HEK293 (cell line): ENCODE measurements at regions not wholly inside any gene's neighbourhood (a gene's known extent, or its start where the extent isn't known, plus 50 kb on each side); places are given as distances from the start of the nearest gene placed in this dataset.

ENCODE experiments used
- CTCF ChIA-PET: fragments of 350-600 bp; formaldehyde crosslinking; extraction: SDS; loops from one replicate; lab custom pipeline; 2021; ENCODE audit warnings: antibody characterized with exemption; lab: Yijun Ruan, JAX
- POLR2A ChIA-PET: fragments of 300-600 bp; formaldehyde crosslinking; extraction: SDS; loops from one replicate; lab custom pipeline; 2020; ENCODE audit warnings: antibody characterized with exemption, inconsistent platforms; lab: Yijun Ruan, JAX
- H3K27ac ChIP-seq: fragments of 200-500 bp; sonication (Bioruptor generic); 2 replicates; pipeline ENCODE4 v1.5.1; 2014; ENCODE audit warnings: low read depth, low read length, control low read depth, inconsistent platforms; ENCODE audit errors: extremely low read depth
- H3K36me3 ChIP-seq, 2 experiments: fragments of 200-500 bp in 1 of 2; sonication (Bioruptor generic) in 1 of 2; 1 replicate in 1 of 2; 2 replicates in 1 of 2; pipeline ENCODE4 v1.5.1; 2014 to 2017; ENCODE audit warnings: inconsistent platforms in 2 of 2, low read length in 2 of 2; ENCODE audit not compliant: control insufficient read depth in 2 of 2, insufficient read depth in 1 of 2
- H3K4me1 ChIP-seq: fragments of 200-500 bp; sonication (Bioruptor generic); 2 replicates; pipeline ENCODE4 v1.5.1; 2014; ENCODE audit warnings: mild to moderate bottlenecking, low read length, inconsistent platforms; ENCODE audit not compliant: control insufficient read depth, insufficient read depth
- H3K4me3 ChIP-seq: 2 replicates; pipeline ENCODE4 v1.5.1; 2011; ENCODE audit warnings: low read depth, mild to moderate bottlenecking, control low read depth, low read length, moderate library complexity
- H3K9me3 ChIP-seq: fragments of 200-500 bp; sonication (Bioruptor generic); 2 replicates; pipeline ENCODE4 v1.5.1; 2014; ENCODE audit warnings: low read depth, low read length, inconsistent platforms; ENCODE audit not compliant: control insufficient read depth, insufficient read depth
- GLIS2 ChIP-seq: fragments of 450-650 bp; formaldehyde crosslinking; IDR thresholded peaks from 2 replicates; pipeline ENCODE4 v1.5.1; 2016; ENCODE audit warnings: missing biosample characterization, missing genetic modification characterization
- KLF9 ChIP-seq: fragments of 450-650 bp; formaldehyde crosslinking; IDR thresholded peaks from 2 replicates; pipeline ENCODE4 v1.5.1; 2016; ENCODE audit warnings: missing biosample characterization, missing genetic modification characterization, low read depth
- OVOL3 ChIP-seq: fragments of 450-650 bp; formaldehyde crosslinking; IDR thresholded peaks from 2 replicates; pipeline ENCODE4 v1.5.1; 2016; ENCODE audit warnings: missing biosample characterization, missing genetic modification characterization
- PBX3 ChIP-seq: sonication (generic); formaldehyde crosslinking; IDR thresholded peaks from 2 replicates; pipeline ENCODE4 v1.8.1; 2022; ENCODE audit warnings: mild to moderate bottlenecking, moderate library complexity, missing genetic modification reagents
- PRDM4 ChIP-seq: fragments of 450-650 bp; formaldehyde crosslinking; IDR thresholded peaks from 2 replicates; pipeline ENCODE4 v1.5.1; 2017; ENCODE audit warnings: missing biosample characterization, missing genetic modification characterization
- PRDM6 ChIP-seq: fragments of 450-650 bp; formaldehyde crosslinking; IDR thresholded peaks from 2 replicates; pipeline ENCODE4 v1.5.1; 2017; ENCODE audit warnings: missing biosample characterization, missing genetic modification characterization
- SALL2 ChIP-seq: fragments of 450-650 bp; formaldehyde crosslinking; IDR thresholded peaks from 2 replicates; pipeline ENCODE4 v1.5.0; 2017; ENCODE audit warnings: missing biosample characterization, mild to moderate bottlenecking, missing genetic modification characterization, borderline replicate concordance
- ZBTB21 ChIP-seq: fragments of 450-650 bp; formaldehyde crosslinking; IDR thresholded peaks from 2 replicates; pipeline ENCODE4 v1.5.1; 2017; ENCODE audit warnings: missing biosample characterization, missing genetic modification characterization
- ZBTB48 ChIP-seq: fragments of 450-650 bp; formaldehyde crosslinking; IDR thresholded peaks from 2 replicates; pipeline ENCODE4 v1.5.1; 2016; ENCODE audit warnings: missing biosample characterization, missing genetic modification characterization
- ZFHX2 ChIP-seq: fragments of 450-650 bp; formaldehyde crosslinking; conservative IDR thresholded peaks from 2 replicates; pipeline ENCODE4 v1.5.1; 2016; ENCODE audit warnings: missing biosample characterization, missing genetic modification characterization
- ZIC2 ChIP-seq: fragments of 450-650 bp; formaldehyde crosslinking; IDR thresholded peaks from 2 replicates; pipeline ENCODE4 v1.5.1; 2016; ENCODE audit warnings: missing biosample characterization, missing genetic modification characterization
- ZNF112 ChIP-seq: fragments of 450-650 bp; formaldehyde crosslinking; IDR thresholded peaks from 2 replicates; pipeline ENCODE4 v1.5.0; 2017; ENCODE audit warnings: missing biosample characterization, missing genetic modification characterization
- ZNF169 ChIP-seq: fragments of 450-650 bp; formaldehyde crosslinking; IDR thresholded peaks from 2 replicates; pipeline ENCODE4 v1.5.1; 2016; ENCODE audit warnings: missing biosample characterization, missing genetic modification characterization
- ZNF221 ChIP-seq: fragments of 450-650 bp; formaldehyde crosslinking; IDR thresholded peaks from 2 replicates; pipeline ENCODE4 v1.5.1; 2017; ENCODE audit warnings: missing biosample characterization, missing genetic modification characterization, borderline replicate concordance
- ZNF335 ChIP-seq: fragments of 450-650 bp; formaldehyde crosslinking; conservative IDR thresholded peaks from 2 replicates; pipeline ENCODE4 v1.5.1; 2016; ENCODE audit warnings: missing biosample characterization, missing genetic modification characterization
- ZNF366 ChIP-seq: fragments of 450-650 bp; formaldehyde crosslinking; conservative IDR thresholded peaks from 2 replicates; pipeline ENCODE4 v1.5.1; 2016; ENCODE audit warnings: missing biosample characterization, missing genetic modification characterization
- ZNF488 ChIP-seq: fragments of 450-650 bp; formaldehyde crosslinking; IDR thresholded peaks from 2 replicates; pipeline ENCODE4 v1.5.1; 2016; ENCODE audit warnings: missing biosample characterization, missing genetic modification characterization
- ZNF518A ChIP-seq: fragments of 450-650 bp; formaldehyde crosslinking; conservative IDR thresholded peaks from 2 replicates; pipeline ENCODE4 v1.5.1; 2016; ENCODE audit warnings: low read depth, missing biosample characterization, missing genetic modification characterization
- ZNF558 ChIP-seq: fragments of 450-650 bp; formaldehyde crosslinking; IDR thresholded peaks from 2 replicates; pipeline ENCODE4 v1.5.1; 2016; ENCODE audit warnings: missing biosample characterization, missing genetic modification characterization
- ZNF560 ChIP-seq: fragments of 450-650 bp; formaldehyde crosslinking; IDR thresholded peaks from 2 replicates; pipeline ENCODE4 v1.5.1; 2017; ENCODE audit warnings: missing biosample characterization, missing genetic modification characterization, borderline replicate concordance
- ZNF571 ChIP-seq: fragments of 450-650 bp; formaldehyde crosslinking; IDR thresholded peaks from 2 replicates; pipeline ENCODE4 v1.5.0; 2017; ENCODE audit warnings: missing biosample characterization, missing genetic modification characterization
- ZNF664 ChIP-seq: fragments of 450-650 bp; formaldehyde crosslinking; IDR thresholded peaks from 2 replicates; pipeline ENCODE4 v1.5.1; 2016; ENCODE audit warnings: missing biosample characterization, missing genetic modification characterization
- ZNF707 ChIP-seq: fragments of 450-650 bp; formaldehyde crosslinking; IDR thresholded peaks from 2 replicates; pipeline ENCODE4 v1.5.1; 2016; ENCODE audit warnings: missing biosample characterization, missing genetic modification characterization
- ZSCAN5A ChIP-seq: fragments of 450-650 bp; formaldehyde crosslinking; IDR thresholded peaks from 2 replicates; pipeline ENCODE4 v1.5.1; 2016; ENCODE audit warnings: missing biosample characterization, missing genetic modification characterization

- no peaks in the 10 kb centered on the region for H3K4me1 ChIP-seq
- CTCF ChIA-PET, result no interaction called here
- no peak for TF ChIP-seq ZNF664 (tag by site-specific recombination)
- no peak for TF ChIP-seq ZNF558 (tag by site-specific recombination)
- no peak for TF ChIP-seq PBX3 (CRISPR knock-in tag)
- TF ChIP-seq ZBTB21, result no peak
- TF ChIP-seq ZBTB48 (tag by site-specific recombination), result no peak
- no peak for TF ChIP-seq GLIS2 (tag by site-specific recombination)
- TF ChIP-seq PRDM4 (tag by site-specific recombination), result no peak
- TF ChIP-seq PRDM6 (tag by site-specific recombination), result no peak
- TF ChIP-seq ZNF560 (tag by site-specific recombination), result no peak
- no peaks in the 10 kb centered on the region for H3K9me3 ChIP-seq
- H3K36me3 ChIP-seq, result no peaks in the 10 kb centered on the region
- no peak overlapping the region for H3K27ac ChIP-seq
- POLR2A ChIA-PET, result no interaction called here
- no peak overlapping the region for H3K4me3 ChIP-seq
Measured at GRCh38 chr16:76121636-76122035, 155.6 kb upstream of the CNTNAP4 start.

- Histone ChIP-seq H3K36me3 (no peaks in the 10 kb centered on the region), H3K9me3 (no peaks in the 10 kb centered on the region), H3K27ac (no peak overlapping the region), H3K4me3 (no peak overlapping the region), H3K4me1 (no peaks in the 10 kb centered on the region)
- ChIA-PET POLR2A (no interaction called here), CTCF (no interaction called here)
- TF ChIP-seq ZNF366 (tag by site-specific recombination) (no peak), KLF9 (tag by site-specific recombination) (no peak), ZNF664 (tag by site-specific recombination) (no peak), ZNF221 (tag by site-specific recombination) (no peak), ZNF169 (tag by site-specific recombination) (no peak), ZSCAN5A (tag by site-specific recombination) (no peak), ZNF707 (tag by site-specific recombination) (no peak), OVOL3 (no peak), SALL2 (tag by site-specific recombination) (no peak), ZIC2 (tag by site-specific recombination) (no peak), ZNF518A (no peak), ZFHX2 (tag by site-specific recombination) (no peak), ZNF335 (tag by site-specific recombination) (no peak), ZNF112 (no peak), ZNF488 (tag by site-specific recombination) (no peak), ZNF571 (no peak)
Measured at GRCh38 chr16:76123966-76124365, 153.2 kb upstream of the CNTNAP4 start.
